GM18861 (cell line): ENCODE measurements at regions not wholly inside any gene's neighbourhood (a gene's known extent, or its start where the extent isn't known, plus 50 kb on each side); places are given as distances from the start of the nearest gene placed in this dataset.

Source experiments
- ATAC-seq: cut with Tn5 transposase; IDR thresholded peaks from one replicate; pipeline ENCODE4 v1.9.1; 2021; ENCODE audit not compliant: unreplicated experiment

DNA sequence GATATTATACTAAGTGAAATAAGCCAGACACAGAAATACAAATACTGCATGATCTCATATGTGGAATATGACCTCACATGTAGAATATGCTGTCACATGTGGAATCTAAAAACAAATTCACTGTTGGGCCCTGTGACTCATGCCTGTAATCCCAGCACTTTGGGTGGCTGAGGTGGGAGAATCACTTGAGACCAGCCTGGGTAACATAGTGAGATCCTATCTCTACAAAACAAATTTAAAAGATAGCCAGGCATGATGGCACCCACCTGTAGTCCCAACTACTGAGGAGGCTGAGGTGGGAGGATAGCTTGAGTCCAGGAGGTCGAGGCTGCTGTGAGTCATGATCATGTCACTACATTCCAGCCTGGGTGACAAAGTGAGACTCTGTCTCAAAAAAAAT is 160.3 kb downstream of the PTEN start:
- ATAC-seq = no peak

DNA sequence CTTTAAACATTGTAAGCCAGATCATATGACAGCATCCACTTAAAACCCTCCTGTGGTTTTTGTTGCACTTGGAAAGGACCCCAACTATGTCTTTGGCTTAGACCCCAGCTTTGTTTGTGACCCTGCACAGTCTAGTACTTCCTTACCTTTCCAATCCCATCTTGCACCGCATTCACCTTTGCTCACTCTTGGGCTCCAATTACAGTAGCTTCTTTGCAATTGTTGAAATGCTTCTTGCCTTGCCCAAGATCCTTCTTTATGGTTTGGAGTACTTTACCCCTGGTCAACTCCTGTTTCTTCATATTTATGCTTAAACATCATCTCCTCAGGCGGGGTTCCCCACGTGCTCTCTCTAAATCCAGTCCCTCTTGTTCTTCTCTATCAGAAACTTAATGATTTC is 162.6 kb downstream of the PTEN start:
- ATAC-seq = no peak

DNA sequence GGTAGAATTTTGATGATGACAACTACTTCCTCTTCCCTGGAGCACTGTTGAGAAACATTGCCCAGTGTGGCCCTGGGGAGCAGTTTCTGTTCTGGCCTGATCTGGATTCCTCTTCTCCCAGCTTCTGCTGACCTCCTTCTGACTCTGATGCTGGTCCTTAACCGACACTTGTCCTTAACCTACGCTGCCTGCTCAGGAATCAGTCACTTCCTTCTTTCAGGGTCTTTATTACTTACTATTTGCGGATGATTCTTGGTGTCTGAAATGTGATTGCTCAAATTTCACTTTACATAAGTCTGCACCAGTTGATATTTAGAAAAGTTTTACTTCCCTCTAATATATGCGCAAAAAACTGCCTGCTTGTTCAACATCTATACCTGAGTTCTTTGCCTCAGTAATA is 164.1 kb downstream of the PTEN start:
- no peak for ATAC-seq

DNA sequence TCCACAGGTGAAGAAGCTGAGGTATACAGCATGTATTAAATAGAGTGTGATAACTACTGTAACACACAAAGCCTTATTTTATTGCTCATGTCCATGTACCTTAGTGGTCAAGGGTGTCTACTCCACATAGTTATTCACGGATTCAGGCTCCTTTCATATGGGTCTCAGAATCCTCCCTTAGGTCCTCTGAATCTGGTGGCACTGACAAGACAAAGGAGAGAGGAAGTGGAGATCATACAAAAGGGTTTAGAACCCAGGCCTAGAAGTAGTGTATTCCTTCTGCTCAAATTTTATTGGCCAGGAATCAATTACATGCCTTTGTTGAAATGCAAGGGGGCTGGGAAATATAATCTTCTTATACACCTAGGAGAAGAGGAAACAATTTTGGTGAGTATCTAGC is 164.6 kb downstream of the PTEN start:
- ATAC-seq = no peak

DNA sequence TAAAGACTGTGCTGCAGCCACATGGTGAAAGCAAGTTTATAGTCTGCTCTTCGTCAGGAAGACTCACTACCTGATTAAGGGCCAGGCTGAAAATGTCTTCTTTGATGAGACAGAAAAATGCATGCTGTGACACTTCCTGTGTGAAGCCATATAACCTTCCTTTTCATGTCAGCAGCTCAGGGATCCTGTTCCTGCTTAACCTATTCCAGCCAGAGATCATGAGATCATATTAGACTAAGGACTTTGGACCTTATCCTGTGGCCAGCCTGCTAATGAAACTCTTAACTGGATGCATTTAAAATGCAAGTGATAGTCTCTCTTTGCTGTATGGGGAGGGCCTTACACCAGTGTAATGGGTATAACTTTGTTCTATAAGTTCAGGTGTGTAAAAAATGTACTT is 165.2 kb downstream of the PTEN start:
- ATAC-seq = no peak

DNA sequence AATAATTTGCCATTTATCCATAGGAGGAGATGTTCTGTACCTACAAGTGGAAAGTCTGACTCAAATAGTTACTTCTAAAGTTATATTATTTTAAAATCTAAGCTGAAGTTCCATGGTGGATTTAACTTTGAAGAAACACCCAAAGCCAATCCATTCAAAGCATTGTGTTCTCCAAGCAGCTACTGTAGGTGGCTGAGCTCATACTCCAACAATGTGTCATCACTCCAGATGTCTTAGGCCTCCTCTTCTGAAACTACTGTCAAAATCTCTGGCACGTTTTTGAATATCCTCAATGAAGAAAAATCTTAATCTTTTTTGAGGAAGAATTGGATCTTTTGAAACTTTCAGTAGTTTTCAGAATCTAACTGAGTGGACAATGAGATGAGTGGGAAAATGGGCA is 169.1 kb downstream of the PTEN start:
- no peak for ATAC-seq

DNA sequence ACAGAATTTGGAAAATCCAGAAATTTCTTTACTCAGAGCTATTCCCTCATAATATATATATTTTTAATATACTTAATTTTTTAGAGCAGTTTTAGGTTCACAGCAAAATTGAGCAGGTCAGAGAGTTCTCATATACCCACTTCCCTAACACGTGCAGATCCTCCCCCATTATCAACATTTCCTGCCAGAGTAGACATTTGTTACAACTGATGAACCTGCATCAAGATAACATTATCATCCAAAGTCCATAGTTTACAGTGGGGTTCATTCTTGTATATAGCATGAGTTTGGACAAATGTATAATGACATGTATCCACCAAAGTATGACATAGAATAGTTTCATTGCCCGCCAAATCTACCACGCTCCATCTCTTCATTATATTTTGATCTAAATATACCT is 170.0 kb downstream of the PTEN start:
- no peak for ATAC-seq

DNA sequence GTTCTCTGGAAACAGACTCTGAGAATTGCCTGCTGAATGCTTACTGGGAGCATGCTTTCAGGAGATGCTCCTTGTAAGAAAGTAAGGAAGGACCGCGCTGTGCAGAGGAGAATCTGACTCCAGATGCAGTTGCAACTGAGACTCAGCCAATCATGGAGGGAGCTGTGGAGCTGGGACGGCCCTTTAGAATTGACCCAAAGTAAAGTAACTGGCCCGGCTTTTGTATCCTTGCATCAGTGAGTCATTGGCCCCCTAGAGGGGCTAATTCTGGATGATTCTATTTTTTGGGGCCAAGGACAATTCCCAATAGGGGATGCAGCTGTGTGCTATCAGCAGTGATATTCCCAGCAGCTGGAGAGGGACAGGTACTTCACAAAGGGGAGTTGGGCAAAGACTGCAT is 170.4 kb downstream of the PTEN start:
- ATAC-seq = no peak

DNA sequence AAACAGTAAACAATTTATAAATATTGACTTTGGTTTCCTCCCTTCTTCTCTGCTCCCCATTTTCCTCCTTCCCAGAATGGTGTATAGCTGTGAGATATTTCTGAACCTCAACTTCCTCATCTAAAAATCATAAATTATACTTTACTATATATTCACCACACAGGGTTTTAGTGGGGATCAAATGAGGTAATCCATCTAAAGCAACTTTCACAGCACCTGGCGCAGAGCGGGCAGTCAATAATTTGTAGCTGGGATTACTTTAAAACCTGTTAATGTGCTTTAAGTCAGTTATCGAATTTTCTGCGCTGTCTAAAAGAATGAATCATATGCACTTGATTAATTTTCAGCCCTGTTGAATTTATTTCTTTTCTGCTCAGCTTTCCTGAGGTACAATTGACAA is 172.7 kb downstream of the PTEN start:
- no peak for ATAC-seq

DNA sequence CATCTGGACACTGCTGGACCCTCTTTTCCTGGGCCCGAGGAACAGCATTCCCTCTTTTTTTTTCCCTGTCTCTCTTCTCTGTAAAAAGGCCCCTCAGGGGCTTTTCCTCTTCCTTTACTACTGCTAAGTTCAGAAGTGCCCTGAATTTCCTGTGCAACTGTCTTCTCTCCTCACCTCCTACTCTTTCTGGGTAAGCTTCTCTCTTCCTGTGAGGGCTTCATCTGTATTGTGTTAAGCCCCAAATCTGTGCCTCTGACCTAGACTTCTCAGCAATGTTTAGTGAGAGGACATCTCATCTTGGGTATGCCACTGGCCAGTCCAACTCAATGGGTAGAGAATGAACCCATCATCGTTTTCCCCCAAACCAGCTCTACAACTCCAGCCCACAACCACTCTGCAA is 174.2 kb downstream of the PTEN start:
- no peak for ATAC-seq

DNA sequence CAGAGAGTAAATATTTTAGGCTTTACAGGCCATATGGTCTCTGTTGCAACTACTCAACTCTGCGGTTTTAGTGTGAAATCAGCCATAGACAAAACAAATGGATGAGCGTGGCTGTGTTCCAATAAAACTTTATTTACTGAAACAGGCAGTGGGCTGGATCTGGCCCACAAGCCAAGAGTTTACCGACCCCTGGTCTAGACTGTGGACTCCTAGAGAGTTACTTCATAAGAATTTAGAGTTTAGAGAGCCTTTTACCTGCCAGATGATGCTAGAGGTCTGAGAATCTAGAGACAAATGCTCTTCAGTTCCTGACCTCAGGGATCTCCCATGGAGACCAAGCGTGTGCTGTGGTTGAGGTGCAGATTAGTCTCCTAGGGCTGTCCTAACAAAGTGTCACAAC is 174.8 kb downstream of the PTEN start:
- ATAC-seq = no peak

DNA sequence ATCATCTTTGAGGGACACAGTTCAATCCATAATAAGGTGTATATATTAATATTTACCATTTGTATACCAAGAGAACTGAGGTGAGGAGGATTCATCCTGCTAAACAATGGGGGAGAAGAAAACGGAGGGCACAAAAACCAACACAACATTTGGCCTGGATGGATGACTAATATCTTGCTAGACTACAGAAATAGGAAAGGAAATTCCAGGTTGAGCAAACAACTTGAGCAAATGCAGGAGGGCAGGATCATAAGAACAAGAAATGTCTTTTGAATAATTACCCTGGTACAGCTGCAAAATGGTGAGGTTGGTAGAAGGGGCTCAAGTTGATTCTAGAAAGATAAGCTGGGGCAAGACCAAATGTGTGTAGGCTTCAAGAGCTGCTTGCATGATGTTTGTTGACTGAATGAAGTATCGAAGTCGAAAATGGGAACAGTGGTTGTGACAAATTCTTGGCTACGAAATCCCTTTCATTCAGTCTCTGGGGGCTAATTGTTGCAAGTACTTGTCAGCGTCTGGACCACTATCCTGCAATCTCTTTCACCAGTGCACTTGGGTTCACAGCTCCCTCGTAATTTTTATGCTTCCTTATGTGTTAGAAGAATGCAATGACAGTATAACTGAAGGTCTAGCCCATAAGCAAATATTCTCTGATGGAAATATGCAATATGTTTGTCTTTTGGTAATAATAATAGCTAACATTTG is 176.2 kb downstream of the PTEN start:
- ATAC-seq = no peak

DNA sequence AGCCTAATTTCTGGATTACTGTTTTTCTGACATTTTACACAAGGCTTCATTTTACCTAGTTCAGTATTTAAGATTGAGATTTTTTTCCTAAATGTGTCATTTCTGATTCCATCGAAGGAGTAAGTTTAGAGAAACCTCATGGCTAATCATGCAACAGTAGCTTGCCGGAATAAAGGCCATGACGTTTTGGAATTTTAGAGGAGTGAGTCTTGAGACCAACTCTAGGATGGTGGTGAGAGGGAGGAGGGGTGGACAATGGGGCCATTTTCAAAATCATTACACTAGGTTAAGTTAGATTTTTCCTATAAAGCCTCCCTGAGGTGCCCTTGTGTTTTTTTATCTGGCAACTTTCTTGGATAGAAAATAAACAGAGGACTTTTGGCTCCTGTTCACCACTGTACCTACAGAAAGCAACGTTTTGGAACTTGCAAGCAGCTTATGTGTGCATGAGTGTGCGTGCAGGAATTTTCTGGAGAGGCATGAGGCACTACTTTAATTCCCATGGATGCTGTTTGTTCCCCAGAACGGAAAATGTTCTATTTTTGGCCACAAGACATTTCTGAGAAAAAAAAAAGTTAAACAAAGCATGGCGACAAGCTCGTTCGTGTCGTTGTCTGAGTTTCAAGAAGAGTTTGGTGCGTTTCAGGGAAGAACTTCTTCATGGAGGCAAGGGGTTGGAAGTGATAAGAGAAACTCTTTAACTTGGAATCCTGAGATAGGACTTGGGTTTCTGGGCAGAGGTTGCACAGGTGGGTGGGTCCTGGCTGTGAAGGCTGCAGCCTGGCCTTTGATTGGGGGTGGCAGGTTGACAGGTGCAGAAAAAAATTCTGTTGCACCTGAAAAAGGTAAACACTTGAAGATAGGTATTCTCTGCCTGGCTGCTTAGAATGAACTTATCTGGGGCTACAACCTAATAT is 178.1 kb downstream of the PTEN start:
- ATAC-seq = no peak

DNA sequence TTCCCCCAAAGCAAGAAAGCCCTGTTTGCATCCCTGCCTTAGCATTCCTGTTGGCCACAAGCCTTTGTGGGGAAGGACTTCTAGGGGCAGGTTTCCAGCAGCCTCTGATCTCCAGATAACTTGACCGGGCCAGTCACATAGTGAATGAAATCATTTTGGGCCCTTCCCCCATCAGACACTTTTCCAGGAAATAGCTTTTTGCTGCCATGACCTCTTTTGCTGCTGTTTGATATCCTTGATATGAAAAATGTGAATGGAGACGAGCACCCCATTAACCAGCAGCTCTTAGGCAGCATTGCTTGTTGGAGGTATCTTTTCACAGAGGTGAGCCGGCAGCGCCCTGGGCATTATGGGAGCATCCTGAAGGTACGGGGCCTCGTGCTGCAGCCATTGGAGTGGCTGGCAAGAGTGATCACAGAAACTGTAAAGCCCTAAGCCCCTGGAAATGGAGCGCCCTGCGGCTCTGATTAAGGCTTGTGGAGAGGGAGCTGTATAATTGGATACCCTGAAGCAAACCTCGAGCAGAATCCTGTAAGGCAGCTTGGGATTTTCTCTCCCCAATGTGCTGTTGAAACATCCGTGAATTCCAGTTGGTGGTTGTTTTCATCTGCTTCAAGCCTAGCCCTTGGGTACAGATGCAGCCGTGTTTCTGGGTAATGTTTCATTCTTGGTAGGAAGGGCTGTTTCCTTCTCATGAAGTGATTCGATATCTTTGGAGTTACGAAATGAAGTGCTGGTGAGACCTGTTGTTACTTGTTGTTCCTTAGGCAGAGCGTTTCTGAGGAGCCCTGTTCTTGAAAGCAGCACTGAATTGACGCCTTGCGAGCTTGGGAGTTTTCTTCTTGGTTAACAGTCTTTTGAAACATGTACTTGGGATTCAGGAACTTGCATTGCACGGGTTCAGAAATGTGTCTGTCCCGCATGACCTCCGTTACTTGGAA is 179.0 kb downstream of the PTEN start:
- ATAC-seq = no peak

DNA sequence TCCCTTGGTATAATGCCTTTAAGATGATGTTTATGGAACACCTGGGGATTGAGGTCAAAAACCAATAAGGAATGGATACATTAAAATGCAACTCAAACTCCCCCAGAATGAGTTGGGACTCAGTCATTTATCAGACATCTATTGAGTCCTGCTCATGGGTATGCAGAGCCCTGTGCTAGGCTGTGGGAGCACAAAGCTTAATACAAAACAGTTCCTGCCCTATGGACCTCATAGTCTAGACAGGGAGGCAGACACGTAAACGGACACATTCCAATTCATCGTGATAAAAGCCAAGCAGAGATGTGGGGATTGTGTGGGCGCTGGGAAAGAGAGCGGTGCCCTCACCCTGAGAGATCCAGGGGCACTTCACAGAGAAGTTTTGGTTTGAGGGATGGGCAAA is 181.7 kb downstream of the PTEN start:
- ATAC-seq = no peak

DNA sequence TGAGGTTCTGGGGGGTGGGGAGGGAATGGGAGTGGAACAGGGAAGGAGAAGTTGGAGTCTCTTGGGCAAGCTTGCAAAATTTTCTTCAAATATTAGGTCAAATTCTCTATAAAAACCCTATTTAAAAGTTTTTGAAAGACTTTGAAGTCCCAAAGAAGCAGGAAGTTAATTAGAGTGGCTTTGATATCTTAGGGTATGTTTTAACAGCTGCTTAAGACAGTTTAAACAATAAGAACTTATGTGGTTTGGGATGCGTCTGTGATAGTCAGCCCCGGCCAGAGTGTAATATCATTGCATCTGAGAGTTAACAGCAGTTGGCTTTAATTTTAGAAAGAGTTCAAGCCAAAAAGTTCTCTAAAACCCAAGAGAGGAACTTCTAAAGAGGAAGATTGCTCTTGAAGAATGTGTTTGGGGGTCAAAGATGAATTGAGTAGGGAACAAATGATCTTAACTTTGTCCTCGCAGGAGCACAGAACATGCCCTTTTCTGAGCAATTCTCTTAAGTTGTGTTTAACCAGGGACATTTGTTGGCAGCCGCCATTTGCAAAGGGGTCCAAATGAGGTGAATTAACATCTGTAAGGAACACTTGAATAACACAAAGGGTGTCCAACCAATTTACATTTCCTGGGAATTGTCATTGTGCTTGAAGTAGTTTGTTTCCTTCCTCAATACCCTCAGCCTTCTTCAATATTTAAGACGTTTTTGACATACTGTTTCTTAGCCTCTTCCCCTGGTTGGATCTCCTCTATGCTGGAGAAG is 182.4 kb downstream of the PTEN start:
- no peak for ATAC-seq

DNA sequence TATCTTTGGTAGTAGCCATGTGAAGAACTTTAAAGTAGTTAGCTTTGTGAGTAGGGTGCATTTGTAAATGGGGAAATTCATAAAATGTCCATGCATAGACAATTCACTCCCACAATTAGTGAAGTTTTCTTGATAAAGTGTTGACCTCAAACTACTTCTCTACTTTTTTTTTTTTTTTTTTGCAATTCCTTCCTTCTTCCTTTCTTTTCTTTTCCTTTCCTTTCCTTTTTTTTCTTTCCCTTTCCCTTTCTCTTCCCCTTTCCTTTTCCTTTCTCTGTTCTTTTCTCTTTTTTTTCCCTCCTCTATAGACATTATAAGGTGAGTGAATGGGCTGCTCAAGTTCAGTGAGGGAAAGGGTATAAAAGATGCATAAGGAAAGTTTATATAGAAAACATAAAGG is 184.2 kb downstream of the PTEN start:
- ATAC-seq = no peak

DNA sequence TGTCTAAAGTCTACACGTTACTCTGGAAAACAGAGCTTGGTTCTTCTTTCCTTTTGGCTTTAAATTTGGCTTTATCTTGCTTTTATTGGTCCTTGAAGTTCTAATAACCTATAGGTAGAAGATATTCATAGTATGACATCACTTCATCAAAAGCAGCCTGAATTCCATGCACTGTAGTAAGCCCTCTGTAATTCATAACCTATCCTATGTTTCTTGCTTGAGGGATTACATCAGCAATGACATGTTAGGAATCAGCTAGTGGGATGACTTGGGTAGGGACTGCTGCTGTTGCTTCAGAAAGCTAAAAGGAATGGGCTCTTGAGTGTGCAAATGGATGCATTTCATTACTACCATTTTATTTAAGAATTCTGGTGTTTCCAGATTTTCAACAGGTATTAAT is 184.9 kb downstream of the PTEN start:
- no peak for ATAC-seq

DNA sequence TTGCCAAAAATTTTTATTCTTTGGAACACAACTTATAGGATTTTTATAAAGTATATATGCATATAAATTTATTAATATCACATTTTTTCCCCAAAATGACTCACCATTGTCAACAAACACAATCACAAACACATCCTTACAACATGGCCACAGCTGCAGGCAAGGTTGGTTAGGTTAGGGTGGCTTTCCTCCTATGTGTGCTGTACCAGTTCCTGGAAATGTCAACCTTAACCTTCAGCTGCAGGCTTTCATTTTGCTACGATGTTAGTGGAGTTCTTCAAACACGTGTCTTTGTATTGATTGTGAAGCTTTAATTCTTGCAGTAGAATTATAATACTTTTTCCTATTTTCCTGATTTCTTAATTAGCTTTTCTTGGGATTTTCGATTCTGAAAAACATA is 185.8 kb downstream of the PTEN start:
- no peak for ATAC-seq

DNA sequence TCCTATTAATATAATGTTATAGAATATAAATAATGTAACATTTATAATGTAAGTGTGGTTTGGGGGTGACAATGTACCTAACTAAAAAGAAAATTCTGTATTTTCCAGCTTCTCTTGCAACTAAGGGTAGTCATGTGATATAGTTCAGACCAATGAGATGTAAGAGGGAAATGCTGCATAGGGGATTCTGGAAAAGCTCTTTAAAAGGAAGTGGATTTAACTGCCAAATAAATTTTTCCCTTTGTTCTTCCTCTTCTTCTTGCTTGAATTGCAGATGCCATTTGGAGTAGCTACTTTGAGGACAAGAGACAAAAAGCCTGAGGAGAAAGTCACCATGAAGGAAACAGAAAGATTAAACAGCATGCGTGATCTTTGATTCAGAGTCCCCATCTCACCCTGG is 194.3 kb downstream of the PTEN start:
- no peak for ATAC-seq

DNA sequence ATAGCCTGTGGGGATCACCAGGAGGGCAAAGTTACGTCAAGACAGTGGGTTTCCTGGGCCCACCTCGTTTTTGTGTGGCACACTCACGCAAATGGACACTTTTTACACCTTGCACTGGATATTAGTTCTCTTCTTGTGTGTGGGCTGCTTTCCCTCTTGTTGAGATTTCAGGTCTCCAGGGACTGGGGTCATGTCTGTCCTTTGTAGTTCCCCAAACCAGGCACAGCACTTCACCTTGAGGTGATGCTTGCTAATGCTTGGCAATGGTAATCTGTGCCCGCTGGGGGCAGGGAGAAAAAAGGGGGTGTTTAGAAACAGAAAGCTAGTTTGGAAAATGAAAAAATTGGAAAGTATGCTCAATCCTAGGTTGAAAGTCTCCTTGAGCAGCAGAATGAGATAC is 195.3 kb downstream of the PTEN start:
- no peak for ATAC-seq
